GM21723 (cell line): ENCODE measurements at regions not wholly inside any gene's neighbourhood (a gene's known extent, or its start where the extent isn't known, plus 50 kb on each side); places are given as distances from the start of the nearest gene placed in this dataset.

ENCODE experiments used
- ATAC-seq: cut with Tn5 transposase; IDR thresholded peaks from one replicate; pipeline ENCODE4 v1.9.1; 2021; ENCODE audit warnings: mild to moderate bottlenecking, moderate library complexity; ENCODE audit not compliant: unreplicated experiment

DNA sequence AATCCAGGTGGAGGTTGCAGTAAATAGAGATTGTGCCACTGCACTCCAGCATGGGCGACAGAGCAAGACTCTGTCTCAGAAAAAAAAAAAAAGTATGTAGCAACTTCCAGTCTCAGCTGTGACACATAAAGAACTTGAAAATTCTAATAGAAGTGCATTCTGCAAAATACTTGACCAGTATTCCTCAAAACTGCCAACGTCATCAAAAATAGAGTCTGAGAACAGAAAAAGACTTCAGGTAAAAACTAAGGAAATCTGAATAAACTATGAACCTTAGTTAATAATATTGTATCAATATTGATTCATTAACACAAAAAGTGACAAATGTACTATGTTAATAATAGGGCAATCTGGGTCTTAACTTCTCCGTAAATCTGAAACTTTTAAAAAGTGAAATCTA is 76.7 kb upstream of the WDR75 start:
- ATAC-seq: no peak

DNA sequence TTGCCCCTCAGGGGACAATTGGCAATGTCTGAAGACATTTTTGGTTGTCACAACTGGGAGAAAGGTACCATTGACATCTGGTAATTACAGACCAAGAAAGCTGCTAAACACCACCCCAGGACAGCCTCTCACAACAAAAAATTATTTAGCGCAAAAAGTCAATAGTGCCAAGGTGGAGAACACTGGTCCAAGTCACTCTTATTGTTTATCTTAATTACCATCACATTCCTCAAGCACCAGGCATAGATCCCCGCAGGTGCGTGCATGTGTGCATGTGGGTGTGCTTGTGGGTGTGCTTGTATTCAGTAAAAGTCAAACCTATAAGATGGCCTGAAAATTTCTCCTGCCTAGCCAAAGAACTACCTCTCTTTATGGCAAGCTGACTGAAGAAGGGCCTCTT is 74.9 kb upstream of the WDR75 start:
- ATAC-seq: no peak

DNA sequence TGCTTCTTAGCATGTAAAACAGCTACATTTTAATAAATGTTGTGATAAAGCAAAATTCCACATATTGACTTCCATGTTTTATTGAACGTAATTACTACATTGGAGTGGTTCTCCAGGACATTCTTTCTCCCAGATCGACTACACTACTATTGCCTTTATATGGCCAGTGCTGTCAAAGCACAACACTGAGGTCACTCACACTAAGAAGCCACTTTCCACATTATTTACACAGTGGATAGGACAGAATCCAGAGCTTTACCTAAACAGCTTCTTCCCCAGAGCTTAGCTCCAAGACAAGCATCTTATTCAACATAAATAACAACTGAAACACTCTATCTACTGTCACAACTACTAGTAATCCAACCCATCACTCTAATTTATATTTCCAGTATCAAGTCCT is 73.9 kb upstream of the WDR75 start:
- no peak for ATAC-seq

DNA sequence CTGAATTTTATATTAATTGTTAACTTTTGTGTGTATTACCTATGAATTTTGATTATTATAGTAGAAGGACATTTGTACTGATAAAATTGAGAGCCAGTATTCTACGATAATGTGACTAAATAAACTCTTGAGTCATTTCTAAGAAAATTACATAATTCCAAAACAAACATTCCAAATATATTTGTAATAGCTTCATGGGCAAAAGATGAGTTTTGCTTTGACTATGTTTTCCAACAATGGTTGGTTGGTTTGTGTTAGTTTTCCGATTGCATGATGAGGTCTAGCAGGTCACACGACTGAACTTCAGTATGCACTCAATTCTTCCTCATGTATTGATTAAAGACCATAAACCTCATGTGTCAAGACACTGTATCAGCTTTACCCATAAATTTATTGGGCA is 71.7 kb upstream of the WDR75 start:
- ATAC-seq: no peak

DNA sequence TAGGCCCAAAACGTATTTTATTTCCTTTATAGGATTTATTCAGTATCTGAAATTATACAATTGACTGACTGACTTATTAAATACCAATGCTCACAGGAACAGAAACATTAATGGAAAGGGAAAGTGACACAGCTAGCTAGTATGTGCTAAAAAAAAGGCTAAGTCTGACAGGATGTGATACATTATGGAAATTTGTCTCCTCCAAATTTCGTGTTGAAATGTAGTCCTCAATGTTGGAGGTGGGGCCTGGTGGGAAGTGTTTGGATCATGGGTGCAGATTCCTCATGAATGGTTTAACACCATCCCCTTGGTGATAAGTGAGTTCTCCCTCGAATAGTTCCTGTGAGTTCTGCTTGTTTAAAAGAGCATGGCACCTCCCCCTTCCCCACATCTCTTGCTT is 70.6 kb upstream of the WDR75 start:
- ATAC-seq: no peak

DNA sequence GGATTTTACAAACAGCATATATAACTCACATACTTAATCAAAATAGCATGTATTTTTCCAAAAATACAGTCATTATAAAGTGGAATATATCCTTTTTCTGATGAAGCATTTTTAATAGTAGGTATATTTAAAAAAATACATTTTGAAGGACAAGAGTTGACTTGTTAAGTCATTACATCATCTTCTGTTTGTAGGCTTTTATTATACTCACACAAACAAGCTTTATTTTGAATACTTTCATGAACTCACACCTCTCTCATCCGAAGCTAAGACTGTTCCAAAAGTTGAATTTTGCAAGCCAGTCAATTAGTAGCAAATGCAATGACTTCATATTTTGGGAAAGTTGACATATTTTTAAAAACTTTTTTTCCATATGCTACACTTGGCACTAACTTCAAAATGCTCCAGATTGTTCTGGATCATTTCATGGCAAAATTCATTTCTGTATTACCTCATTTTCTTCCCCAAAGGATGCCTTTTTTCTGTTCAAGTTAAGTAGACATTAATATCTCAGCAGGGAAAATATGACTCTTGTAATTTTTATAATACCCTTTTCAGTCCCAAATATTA is 68.5 kb upstream of the WDR75 start:
- ATAC-seq: no peak

DNA sequence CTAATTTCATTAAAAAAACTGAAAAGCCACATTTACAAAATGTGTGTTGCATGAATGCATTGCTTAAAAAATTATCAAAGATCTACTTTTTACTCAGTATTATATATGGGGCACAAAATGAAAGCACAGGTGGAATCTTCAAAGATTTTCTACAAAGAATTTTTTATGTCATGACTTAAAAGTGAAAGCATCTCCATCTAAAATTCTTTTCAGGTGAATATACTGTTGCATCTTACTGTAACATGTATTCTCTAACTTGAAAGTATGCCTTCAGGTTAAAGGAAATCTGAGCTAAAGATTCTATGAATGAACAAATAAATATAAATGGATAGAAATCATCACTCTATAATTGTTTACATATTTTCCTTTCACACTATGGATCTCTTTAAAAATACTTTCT is 66.8 kb upstream of the WDR75 start:
- no peak for ATAC-seq

DNA sequence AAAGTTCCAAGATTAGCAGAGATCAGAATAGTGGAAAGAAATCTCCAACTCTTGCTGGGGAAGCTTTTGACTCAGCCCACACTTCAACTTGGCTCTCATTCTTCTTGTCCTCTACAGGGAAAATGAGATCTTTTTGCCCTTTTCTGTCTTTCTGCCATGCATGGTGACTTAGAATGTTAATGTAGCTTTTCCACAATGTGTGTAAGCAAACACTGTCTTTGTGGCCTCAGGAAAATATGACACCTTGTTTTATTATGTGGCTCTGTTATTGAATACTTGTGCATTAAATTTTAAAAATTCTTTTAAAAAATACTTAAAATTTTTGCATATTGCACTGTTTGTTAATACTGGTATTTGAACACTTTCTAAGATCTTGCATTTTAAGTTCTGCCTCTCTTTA is 65.4 kb upstream of the WDR75 start:
- ATAC-seq: no peak

DNA sequence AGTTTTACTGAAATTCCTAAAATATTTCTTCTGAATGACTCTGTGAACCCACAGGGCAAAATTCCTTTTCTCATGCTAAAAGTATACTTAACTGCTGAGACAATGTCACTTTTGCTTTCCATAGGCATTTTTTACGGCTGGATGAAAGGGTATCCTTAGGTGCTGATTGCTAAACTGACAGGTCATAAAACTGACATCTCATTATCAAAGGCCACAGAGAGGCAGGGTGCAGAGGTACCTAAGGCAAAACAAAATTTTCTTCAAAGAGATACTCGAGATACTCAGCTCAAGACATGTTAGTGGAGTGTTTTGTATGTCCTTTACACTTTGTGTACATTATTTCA is 62.0 kb upstream of the WDR75 start:
- ATAC-seq: no peak

DNA sequence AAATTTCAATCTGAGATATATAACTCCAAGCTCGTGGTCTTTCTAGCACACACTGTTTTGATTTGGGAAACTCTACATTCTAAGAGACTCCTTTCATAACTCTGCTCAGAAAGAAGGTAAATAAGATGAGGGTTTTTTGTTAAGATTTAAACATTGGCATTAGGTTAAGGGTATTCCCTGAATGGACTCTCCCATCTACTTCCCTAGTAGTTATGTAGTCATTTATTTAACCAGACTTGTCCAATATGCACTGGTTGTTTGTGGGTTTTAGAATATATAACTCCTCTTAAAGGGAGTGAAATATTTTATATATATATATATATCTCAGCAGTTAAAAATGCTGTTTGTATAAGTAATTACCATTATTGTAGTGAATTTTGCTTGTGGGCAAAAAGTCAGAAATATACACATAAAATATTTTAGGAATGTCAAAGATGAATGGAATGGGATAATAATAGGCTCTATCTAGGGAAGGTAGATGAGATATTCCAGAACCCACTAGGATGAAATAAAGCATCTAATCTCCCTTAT is 61.5 kb upstream of the WDR75 start:
- ATAC-seq: no peak

DNA sequence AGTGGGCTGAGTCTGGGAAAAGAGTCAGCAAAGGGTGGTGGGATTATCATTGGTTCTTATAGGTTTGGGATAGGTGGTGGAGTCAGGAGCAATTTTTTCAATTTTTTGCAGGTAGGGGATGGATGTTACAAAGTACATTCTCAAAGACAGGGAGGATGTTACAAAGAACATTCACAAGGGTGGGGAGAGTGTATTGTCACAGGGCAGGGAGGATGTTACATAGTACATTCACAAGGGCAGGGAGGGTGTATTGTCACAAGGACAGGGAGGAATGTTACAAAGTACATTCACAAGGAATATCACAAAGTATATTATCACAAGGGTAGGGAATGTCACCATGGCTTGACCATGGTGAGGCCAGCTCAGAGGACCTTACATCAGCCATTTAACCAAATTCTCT is 58.6 kb upstream of the WDR75 start:
- no peak for ATAC-seq

DNA sequence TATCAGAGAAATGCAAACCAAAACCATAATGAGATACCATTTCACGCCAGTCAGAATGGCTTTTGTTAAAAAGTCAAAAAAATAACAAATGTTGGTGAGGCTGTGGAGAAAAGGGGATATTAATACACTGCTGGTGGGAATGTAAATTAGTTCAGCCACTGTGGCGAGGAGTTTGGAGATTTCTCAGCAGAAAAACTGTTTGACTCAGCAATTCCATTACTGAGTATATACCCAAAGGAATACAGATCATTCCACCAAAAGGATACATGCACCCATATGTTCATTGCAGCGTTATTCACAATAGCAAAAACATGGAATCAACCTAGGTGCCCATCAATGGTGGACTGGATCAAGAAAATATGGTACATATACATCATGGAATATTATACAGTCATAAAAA is 54.5 kb upstream of the WDR75 start:
- ATAC-seq: no peak

DNA sequence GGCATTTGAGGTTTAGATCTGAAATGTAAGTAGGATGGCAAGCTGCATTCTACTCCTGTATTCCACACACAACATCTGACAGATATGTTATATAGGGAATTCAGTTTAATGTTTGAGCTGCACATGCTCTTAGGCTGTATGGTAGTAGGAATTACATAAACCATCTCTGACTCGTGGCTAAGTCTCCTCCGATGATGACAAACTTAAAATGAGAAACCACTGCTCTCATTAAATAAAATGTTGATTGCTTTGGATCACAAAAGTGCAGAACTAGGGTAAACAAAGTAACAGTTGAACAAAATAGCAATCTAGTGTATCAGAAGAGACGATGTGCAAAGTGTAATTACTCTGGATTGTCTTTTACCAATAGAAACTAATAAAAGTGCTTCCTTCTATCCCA is 50.1 kb upstream of the WDR75 start:
- no peak for ATAC-seq
